GM12891 (cell line): ENCODE measurements at regions not wholly inside any gene's neighbourhood (a gene's known extent, or its start where the extent isn't known, plus 50 kb on each side); places are given as distances from the start of the nearest gene placed in this dataset.

Source experiments
- POLR2A ChIP-seq: IDR thresholded peaks from 2 replicates; pipeline ENCODE4 v1.6.1; 2011; ENCODE audit warnings: low read depth, low read length, control low read depth
- POLR2AphosphoS5 ChIP-seq: IDR thresholded peaks from 2 replicates; pipeline ENCODE4 v1.6.1; 2011; ENCODE audit warnings: low read depth, low read length, control low read depth
- POU2F2 ChIP-seq: IDR thresholded peaks from 2 replicates; pipeline ENCODE4 v1.6.1; 2011; ENCODE audit warnings: low read depth, mild to moderate bottlenecking, control low read depth, low read length, moderate library complexity
- SPI1 ChIP-seq: IDR thresholded peaks from 2 replicates; pipeline ENCODE4 v1.6.1; 2011; ENCODE audit warnings: low read depth, low read length, control low read depth
- TAF1 ChIP-seq: IDR thresholded peaks from 2 replicates; pipeline ENCODE4 v1.6.1; 2011; ENCODE audit warnings: low read depth, low read length, control low read depth

DNA sequence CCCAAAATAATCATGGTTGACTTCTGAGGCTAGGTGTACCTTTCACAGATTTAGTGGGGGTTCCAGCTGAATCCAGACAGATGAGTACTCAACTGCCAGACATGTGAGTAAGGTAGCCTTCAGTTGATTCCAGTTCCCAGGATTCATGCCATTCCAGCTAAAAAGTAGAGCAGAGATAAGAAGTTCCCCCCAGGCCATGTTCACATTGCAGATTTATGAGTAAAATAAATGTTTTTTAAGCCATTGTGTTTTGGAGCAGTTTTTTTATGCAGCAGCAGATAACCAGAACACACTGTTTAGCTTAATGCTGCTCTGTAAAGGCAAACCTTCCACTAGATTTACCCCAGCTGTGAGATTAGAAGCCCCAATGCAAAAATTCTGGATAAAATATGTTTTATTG lies 245.0 kb downstream of the RFPL4B start:
- TF ChIP-seq POLR2AphosphoS5 (no peak), POLR2A (no peak), POU2F2 (no peak), TAF1 (no peak), SPI1 (no peak)
